WTC11 (cell line): ENCODE measurements at regions not wholly inside any gene's neighbourhood (a gene's known extent, or its start where the extent isn't known, plus 50 kb on each side); places are given as distances from the start of the nearest gene placed in this dataset.

ENCODE experiments used
- CREB1 ChIP-seq: sonication (generic); formaldehyde crosslinking; IDR thresholded peaks from 2 replicates; pipeline ENCODE4 v1.8.0; 2023; ENCODE audit warnings: mild to moderate bottlenecking, missing genetic modification reagents
- CTCF ChIP-seq: fragments of 200-600 bp; IDR thresholded peaks from 2 replicates; pipeline ENCODE4 v1.8.0; 2022; ENCODE audit warnings: antibody characterized with exemption
- ESRRA ChIP-seq: sonication (generic); formaldehyde crosslinking; IDR thresholded peaks from 2 replicates; pipeline ENCODE4 v1.8.1; 2022; ENCODE audit warnings: mild to moderate bottlenecking, missing genetic modification reagents, borderline replicate concordance
- FOXP1 ChIP-seq: sonication (generic); formaldehyde crosslinking; IDR thresholded peaks from 2 replicates; pipeline ENCODE4 v1.8.0; 2022; ENCODE audit warnings: missing genetic modification reagents, mild to moderate bottlenecking, moderate library complexity, borderline replicate concordance
- PRRX2 ChIP-seq: fragments of 250-450 bp; sonication (Bioruptor Pico); IDR thresholded peaks from 2 replicates; pipeline ENCODE4 v1.8.0; 2021; ENCODE audit warnings: mild to moderate bottlenecking
- ZNF423 ChIP-seq: fragments of 250-450 bp; sonication (Bioruptor Pico); IDR thresholded peaks from 2 replicates; pipeline ENCODE4 v2.1.2; 2022; ENCODE audit warnings: mild to moderate bottlenecking, moderate library complexity

GRCh38 chr10:130466271-130466997 is 330.2 kb downstream of the GLRX3 start:
- TF ChIP-seq PRRX2 (no peak), CTCF (no peak), FOXP1 (CRISPR knock-in tag) (no peak), ESRRA (CRISPR knock-in tag) (no peak), ZNF423 (no peak), CREB1 (no peak)
